HG02623 (cell line): ENCODE measurements at regions not wholly inside any gene's neighbourhood (a gene's known extent, or its start where the extent isn't known, plus 50 kb on each side); places are given as distances from the start of the nearest gene placed in this dataset.
"Not testable (repeated sequence)": the region's sequence is repeated elsewhere in the genome, so short reads cannot be mapped to it uniquely, and the experiment has no call there.

ENCODE experiments used
- ATAC-seq: cut with Tn5 transposase; IDR thresholded peaks from one replicate; pipeline ENCODE4 v1.9.1; 2021; ENCODE audit warnings: moderate library complexity; ENCODE audit not compliant: unreplicated experiment

GRCh38 chr16:52655916-52656315 is 109.0 kb upstream of the TOX3 start:
- ATAC-seq, result not testable (repeated sequence)

GRCh38 chr16:52655156-52655555 is 108.2 kb upstream of the TOX3 start:
- not testable (repeated sequence) for ATAC-seq

GRCh38 chr16:52652033-52652432 is 105.1 kb upstream of the TOX3 start:
- no peak for ATAC-seq

- ATAC-seq, result no peak
Observed at GRCh38 chr16:52650789-52651188, 103.8 kb upstream of the TOX3 start.

- ATAC-seq, result no peak
Observed at GRCh38 chr16:52650318-52650717, 103.4 kb upstream of the TOX3 start.

GRCh38 chr16:52649870-52650269 is 102.9 kb upstream of the TOX3 start:
- no peak for ATAC-seq

GRCh38 chr16:52647588-52647987 is 100.6 kb upstream of the TOX3 start:
- ATAC-seq, result no peak

GRCh38 chr16:52643006-52643405 is 96.1 kb upstream of the TOX3 start:
- no peak for ATAC-seq

- no peak for ATAC-seq
Observed at GRCh38 chr16:52634528-52634927, 87.6 kb upstream of the TOX3 start.

GRCh38 chr16:52634104-52634503 is 87.2 kb upstream of the TOX3 start:
- ATAC-seq, result no peak

- ATAC-seq, result no peak
Observed at GRCh38 chr16:52633230-52633629, 86.3 kb upstream of the TOX3 start.

GRCh38 chr16:52631711-52632110 is 84.8 kb upstream of the TOX3 start:
- ATAC-seq, result no peak

GRCh38 chr16:52630711-52631110 is 83.8 kb upstream of the TOX3 start:
- no peak for ATAC-seq

- no peak for ATAC-seq
Observed at GRCh38 chr16:52629296-52629695, 82.4 kb upstream of the TOX3 start.

- no peak for ATAC-seq
Observed at GRCh38 chr16:52624891-52625290, 77.9 kb upstream of the TOX3 start.

- ATAC-seq, result no peak
Observed at GRCh38 chr16:52621651-52622050, 74.7 kb upstream of the TOX3 start.

GRCh38 chr16:52618753-52619497 is 72.0 kb upstream of the TOX3 start:
- no peak for ATAC-seq

GRCh38 chr16:52617591-52617990 is 70.6 kb upstream of the TOX3 start:
- ATAC-seq, result no peak

GRCh38 chr16:52613508-52613907 is 66.6 kb upstream of the TOX3 start:
- no peak for ATAC-seq

GRCh38 chr16:52611817-52612673 is 65.1 kb upstream of the TOX3 start:
- ATAC-seq, result no peak

GRCh38 chr16:52603015-52603414 is 56.1 kb upstream of the TOX3 start:
- ATAC-seq, result no peak

- no peak for ATAC-seq
Observed at GRCh38 chr16:52597772-52598483, 51.0 kb upstream of the TOX3 start.
